Gastroesophageal sphincter (tissue), 3 donors: ENCODE measurements at regions not wholly inside any gene's neighbourhood (a gene's known extent, or its start where the extent isn't known, plus 50 kb on each side); places are given as distances from the start of the nearest gene placed in this dataset.

Experiments
- POLR2AphosphoS5 ChIP-seq: sonication (generic); formaldehyde crosslinking; IDR thresholded peaks from one replicate; pipeline ENCODE4 v1.6.1; 2017; ENCODE audit warnings: antibody characterized with exemption
- TF ChIP-seq, protein P1 (sequence below), 4 experiments: fragments of 200-600 bp in 2 of 4; fragments of 450-650 bp in 2 of 4; sonication (generic) in 1 of 4; IDR thresholded peaks; one replicate each; pipeline ENCODE4 v1.5.1; 2017 to 2019; ENCODE audit warnings: antibody characterized with exemption in 4 of 4, mild to moderate bottlenecking in 2 of 4, moderate library complexity in 2 of 4

DNA sequence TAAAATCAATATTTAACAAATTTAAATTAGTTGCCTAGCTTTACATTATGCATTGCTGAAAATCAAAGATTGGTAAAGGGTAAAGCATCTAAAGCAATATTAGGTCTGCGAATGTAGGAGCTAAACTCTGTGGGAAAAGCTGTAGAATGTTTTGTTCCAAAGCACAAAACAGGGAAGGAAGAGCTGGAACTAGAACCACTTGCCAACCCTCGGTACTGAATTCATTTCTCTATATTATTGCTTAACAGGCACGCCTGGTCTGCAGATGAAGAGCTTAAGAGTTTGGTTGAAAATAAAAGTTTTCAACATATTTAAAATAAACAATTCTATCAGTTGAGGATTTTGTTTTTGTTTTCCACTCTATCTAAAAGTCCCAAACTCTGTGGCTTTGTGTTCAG is 1252.8 kb upstream of the SEL1L start:
- TF ChIP-seq, protein P1, sequence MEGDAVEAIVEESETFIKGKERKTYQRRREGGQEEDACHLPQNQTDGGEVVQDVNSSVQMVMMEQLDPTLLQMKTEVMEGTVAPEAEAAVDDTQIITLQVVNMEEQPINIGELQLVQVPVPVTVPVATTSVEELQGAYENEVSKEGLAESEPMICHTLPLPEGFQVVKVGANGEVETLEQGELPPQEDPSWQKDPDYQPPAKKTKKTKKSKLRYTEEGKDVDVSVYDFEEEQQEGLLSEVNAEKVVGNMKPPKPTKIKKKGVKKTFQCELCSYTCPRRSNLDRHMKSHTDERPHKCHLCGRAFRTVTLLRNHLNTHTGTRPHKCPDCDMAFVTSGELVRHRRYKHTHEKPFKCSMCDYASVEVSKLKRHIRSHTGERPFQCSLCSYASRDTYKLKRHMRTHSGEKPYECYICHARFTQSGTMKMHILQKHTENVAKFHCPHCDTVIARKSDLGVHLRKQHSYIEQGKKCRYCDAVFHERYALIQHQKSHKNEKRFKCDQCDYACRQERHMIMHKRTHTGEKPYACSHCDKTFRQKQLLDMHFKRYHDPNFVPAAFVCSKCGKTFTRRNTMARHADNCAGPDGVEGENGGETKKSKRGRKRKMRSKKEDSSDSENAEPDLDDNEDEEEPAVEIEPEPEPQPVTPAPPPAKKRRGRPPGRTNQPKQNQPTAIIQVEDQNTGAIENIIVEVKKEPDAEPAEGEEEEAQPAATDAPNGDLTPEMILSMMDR (IDR thresholded peaks at IDR 0.05), result no peak
- TF ChIP-seq POLR2AphosphoS5, result no peak
